ENCODE measurements at regions not wholly inside any gene's neighbourhood (a gene's known extent, or its start where the extent isn't known, plus 50 kb on each side); places are given as distances from the start of the nearest gene placed in this dataset.

DNA sequence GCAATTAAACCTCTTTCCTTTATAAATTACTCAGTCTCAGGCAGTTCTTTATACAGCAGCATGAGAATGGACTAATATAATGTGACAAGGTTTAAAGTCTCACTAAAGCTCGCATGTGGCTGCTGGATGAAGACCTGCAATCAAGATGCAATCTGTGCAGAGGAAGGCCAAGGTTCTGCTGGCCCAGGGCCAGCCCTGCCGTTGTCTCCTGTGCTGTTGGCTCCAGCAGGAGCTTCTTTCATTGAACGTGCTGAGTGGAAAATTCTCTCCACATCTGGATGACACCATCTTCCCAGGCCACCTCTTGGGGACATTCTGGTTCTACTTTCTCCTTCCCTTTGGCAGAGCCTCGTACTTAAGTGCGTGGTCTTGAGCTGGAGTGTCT lies 742.2 kb downstream of the VRK1 start:
- TF ChIP-seq, protein P1, sequence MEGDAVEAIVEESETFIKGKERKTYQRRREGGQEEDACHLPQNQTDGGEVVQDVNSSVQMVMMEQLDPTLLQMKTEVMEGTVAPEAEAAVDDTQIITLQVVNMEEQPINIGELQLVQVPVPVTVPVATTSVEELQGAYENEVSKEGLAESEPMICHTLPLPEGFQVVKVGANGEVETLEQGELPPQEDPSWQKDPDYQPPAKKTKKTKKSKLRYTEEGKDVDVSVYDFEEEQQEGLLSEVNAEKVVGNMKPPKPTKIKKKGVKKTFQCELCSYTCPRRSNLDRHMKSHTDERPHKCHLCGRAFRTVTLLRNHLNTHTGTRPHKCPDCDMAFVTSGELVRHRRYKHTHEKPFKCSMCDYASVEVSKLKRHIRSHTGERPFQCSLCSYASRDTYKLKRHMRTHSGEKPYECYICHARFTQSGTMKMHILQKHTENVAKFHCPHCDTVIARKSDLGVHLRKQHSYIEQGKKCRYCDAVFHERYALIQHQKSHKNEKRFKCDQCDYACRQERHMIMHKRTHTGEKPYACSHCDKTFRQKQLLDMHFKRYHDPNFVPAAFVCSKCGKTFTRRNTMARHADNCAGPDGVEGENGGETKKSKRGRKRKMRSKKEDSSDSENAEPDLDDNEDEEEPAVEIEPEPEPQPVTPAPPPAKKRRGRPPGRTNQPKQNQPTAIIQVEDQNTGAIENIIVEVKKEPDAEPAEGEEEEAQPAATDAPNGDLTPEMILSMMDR (IDR thresholded peaks at IDR 0.05): no peak
- TF ChIP-seq, protein P2, sequence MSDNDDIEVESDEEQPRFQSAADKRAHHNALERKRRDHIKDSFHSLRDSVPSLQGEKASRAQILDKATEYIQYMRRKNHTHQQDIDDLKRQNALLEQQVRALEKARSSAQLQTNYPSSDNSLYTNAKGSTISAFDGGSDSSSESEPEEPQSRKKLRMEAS (IDR thresholded peaks at IDR 0.05; ENCODE audit: low read depth): no peak
- TF ChIP-seq ZBTB33 (IDR thresholded peaks at IDR 0.05; ENCODE audit: borderline replicate concordance, low read depth) (no peak), TCF12 (IDR thresholded peaks at IDR 0.05) (no peak)

Data from SK-N-SH (cell line).